ENCODE measurements at regions not wholly inside any gene's neighbourhood (a gene's known extent, or its start where the extent isn't known, plus 50 kb on each side); places are given as distances from the start of the nearest gene placed in this dataset.

DNA sequence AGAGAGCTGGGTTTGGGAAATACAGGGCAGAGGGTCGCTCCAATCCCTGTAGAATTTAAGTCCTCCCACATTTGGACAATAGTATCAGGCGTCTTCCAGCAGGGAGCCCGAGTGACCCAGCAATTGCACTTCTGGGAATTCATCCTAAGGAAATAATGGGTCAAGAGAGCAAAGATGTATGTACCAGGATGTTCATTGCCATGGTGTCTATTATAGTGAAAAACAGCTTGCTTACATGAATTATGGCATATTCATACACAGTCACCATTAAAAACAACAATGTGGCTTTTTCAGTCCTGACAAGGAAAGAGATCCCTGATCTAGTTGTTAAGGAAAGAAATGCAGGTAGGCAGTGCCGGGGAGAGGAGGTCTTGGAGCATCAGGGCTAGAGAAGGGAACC is 167.7 kb downstream of the PJA1 start:
- no peaks in the 10 kb centered on the region for H3K9me3 Mint-ChIP-seq
- no peak overlapping the region for H3K27ac ChIP-seq (ENCODE audit: low read depth, low read length)
- no peak for DNase-seq
- peaks cover 15 to 23% of the 10 kb centered on the region in 2 donors for H3K27me3 Mint-ChIP-seq
- ChIA-PET CTCF (no interaction called here), POLR2A (no interaction called here)
- H3K4me1 ChIP-seq (ENCODE audit: insufficient read depth, low read length): no peaks in the 10 kb centered on the region
- H3K4me3 ChIP-seq (ENCODE audit: low read length): no peak overlapping the region
- H3K27ac Mint-ChIP-seq: no peak overlapping the region
- no peak overlapping the region for H3K4me3 Mint-ChIP-seq
- H3K36me3 ChIP-seq (ENCODE audit: insufficient read depth, low read length): no peaks in the 10 kb centered on the region
- H3K4me1 Mint-ChIP-seq: no peaks in the 10 kb centered on the region
- no peaks in the 10 kb centered on the region for H3K36me3 Mint-ChIP-seq
- no peaks in the 10 kb centered on the region for H3K9me3 ChIP-seq (ENCODE audit: low read length)
- H3K27me3 ChIP-seq (ENCODE audit: insufficient read depth, low read length, poor library complexity, severe bottlenecking): no peaks in the 10 kb centered on the region

GRCh38 chrX:68995780-68996551 is 167.1 kb downstream of the EFNB1 start:
- H3K4me1 Mint-ChIP-seq: no peaks in the 10 kb centered on the region

GRCh38 chrX:68995386-68995779 is 166.6 kb downstream of the EFNB1 start:
- Mint-ChIP-seq H3K27me3 (peaks cover 15 to 21% of the 10 kb centered on the region in 2 donors), H3K4me1 (no peaks in the 10 kb centered on the region), H3K9me3 (no peaks in the 10 kb centered on the region), H3K36me3 (no peaks in the 10 kb centered on the region), H3K27ac (no peak overlapping the region), H3K4me3 (no peak overlapping the region)
- no peak overlapping the region for H3K4me3 ChIP-seq (ENCODE audit: low read length)
- no peak overlapping the region for H3K27ac ChIP-seq (ENCODE audit: low read depth, low read length)
- no peaks in the 10 kb centered on the region for H3K27me3 ChIP-seq (ENCODE audit: insufficient read depth, low read length, poor library complexity, severe bottlenecking)
- H3K9me3 ChIP-seq (ENCODE audit: low read length): no peaks in the 10 kb centered on the region
- ChIA-PET POLR2A (no interaction called here), CTCF (no interaction called here)
- H3K36me3 ChIP-seq (ENCODE audit: insufficient read depth, low read length): no peaks in the 10 kb centered on the region
- no peaks in the 10 kb centered on the region for H3K4me1 ChIP-seq (ENCODE audit: insufficient read depth, low read length)
- no peak for DNase-seq

More at GRCh38 chrX:68995780-68996551, 167.1 kb downstream of the EFNB1 start:
- POLR2A ChIA-PET: no interaction called here
- no peaks in the 10 kb centered on the region for H3K36me3 Mint-ChIP-seq
- peaks cover 15 to 21% of the 10 kb centered on the region in 2 donors for H3K27me3 Mint-ChIP-seq
- H3K9me3 Mint-ChIP-seq: no peaks in the 10 kb centered on the region
- Histone ChIP-seq H3K36me3 (ENCODE audit: insufficient read depth, low read length) (no peaks in the 10 kb centered on the region), H3K4me3 (ENCODE audit: low read length) (no peak overlapping the region), H3K4me1 (ENCODE audit: insufficient read depth, low read length) (no peaks in the 10 kb centered on the region), H3K27ac (ENCODE audit: low read depth, low read length) (no peak overlapping the region), H3K27me3 (ENCODE audit: insufficient read depth, low read length, poor library complexity, severe bottlenecking) (no peaks in the 10 kb centered on the region), H3K9me3 (ENCODE audit: low read length) (no peaks in the 10 kb centered on the region)
- CTCF ChIA-PET: no interaction called here
- DNase-seq: no peak
- H3K4me3 Mint-ChIP-seq: no peak overlapping the region
- H3K27ac Mint-ChIP-seq: no peak overlapping the region

DNA sequence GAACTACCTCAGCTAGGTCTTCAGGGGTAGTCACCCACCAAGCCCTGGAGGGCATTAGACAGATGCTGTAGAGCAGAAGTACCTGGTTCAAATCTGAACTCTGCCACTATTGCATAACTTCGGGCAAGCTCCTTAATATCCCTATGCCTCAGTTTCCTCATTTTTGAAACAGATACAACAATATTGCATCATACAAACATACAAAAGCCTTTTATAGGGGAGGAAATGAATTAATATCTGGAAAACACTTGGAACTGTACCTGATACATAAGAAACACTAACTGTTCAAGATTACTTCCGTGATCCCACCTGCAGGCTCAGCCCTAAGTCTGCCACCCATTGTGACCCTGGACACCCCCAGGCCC is 166.1 kb downstream of the EFNB1 start:
- Histone ChIP-seq H3K4me1 (ENCODE audit: insufficient read depth, low read length) (no peaks in the 10 kb centered on the region), H3K9me3 (ENCODE audit: low read length) (no peaks in the 10 kb centered on the region), H3K36me3 (ENCODE audit: insufficient read depth, low read length) (no peaks in the 10 kb centered on the region), H3K27ac (ENCODE audit: low read depth, low read length) (no peak overlapping the region), H3K4me3 (ENCODE audit: low read length) (no peak overlapping the region), H3K27me3 (ENCODE audit: insufficient read depth, low read length, poor library complexity, severe bottlenecking) (no peaks in the 10 kb centered on the region)
- no peak overlapping the region for H3K27ac Mint-ChIP-seq
- H3K36me3 Mint-ChIP-seq: no peaks in the 10 kb centered on the region
- ChIA-PET CTCF (no interaction called here), POLR2A (no interaction called here)
- peaks cover 15 to 21% of the 10 kb centered on the region in 2 donors for H3K27me3 Mint-ChIP-seq
- no peak for DNase-seq
- H3K4me1 Mint-ChIP-seq: no peaks in the 10 kb centered on the region
- H3K9me3 Mint-ChIP-seq: no peaks in the 10 kb centered on the region
- H3K4me3 Mint-ChIP-seq: no peak overlapping the region

- no peak overlapping the region for H3K27ac ChIP-seq (ENCODE audit: low read depth, low read length)
- Mint-ChIP-seq H3K4me3 (no peak overlapping the region), H3K36me3 (no peaks in the 10 kb centered on the region), H3K4me1 (no peaks in the 10 kb centered on the region), H3K27ac (no peak overlapping the region), H3K27me3 (peaks cover 15 to 21% of the 10 kb centered on the region in 2 donors), H3K9me3 (no peaks in the 10 kb centered on the region)
- H3K4me3 ChIP-seq (ENCODE audit: low read length): no peak overlapping the region
- no peaks in the 10 kb centered on the region for H3K4me1 ChIP-seq (ENCODE audit: insufficient read depth, low read length)
- POLR2A ChIA-PET: no interaction called here
- H3K36me3 ChIP-seq (ENCODE audit: insufficient read depth, low read length): no peaks in the 10 kb centered on the region
- no peaks in the 10 kb centered on the region for H3K27me3 ChIP-seq (ENCODE audit: insufficient read depth, low read length, poor library complexity, severe bottlenecking)
- H3K9me3 ChIP-seq (ENCODE audit: low read length): no peaks in the 10 kb centered on the region
- CTCF ChIA-PET: no interaction called here
- no peak for DNase-seq
These were observed 165.5 kb downstream of the EFNB1 start for GRCh38 chrX:68994135-68994890.

DNA sequence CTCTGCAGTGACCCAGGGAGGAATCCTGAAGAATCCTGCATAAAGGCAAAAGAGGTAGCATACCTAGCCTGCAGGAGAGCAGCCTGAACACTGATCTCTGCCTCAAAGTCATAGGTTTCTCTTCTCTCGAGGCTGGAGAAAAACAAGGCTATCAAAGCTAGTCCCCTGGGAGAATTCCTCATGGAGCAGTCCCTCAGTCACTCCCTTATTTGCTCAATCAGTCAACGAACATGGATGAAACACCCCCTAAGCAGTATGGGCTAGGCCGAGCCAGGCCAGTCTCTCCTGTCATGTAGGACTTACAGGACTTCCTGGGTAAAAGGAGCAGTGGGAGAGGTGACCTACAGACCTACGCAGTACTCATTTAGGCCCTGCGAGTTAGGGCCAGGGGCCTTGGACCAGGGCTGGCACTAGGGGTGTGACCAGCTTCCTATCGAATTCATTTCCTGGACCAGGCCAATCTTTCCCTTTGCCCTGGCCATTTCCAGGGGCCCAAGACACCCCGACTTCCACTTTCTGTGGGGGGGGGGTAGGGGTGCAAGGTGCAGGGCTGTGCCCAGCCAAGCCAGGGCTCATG is 164.1 kb downstream of the EFNB1 start:
- ChIA-PET CTCF (no interaction called here), POLR2A (no interaction called here)
- no peaks in the 10 kb centered on the region for H3K9me3 Mint-ChIP-seq
- no peak overlapping the region for H3K4me3 Mint-ChIP-seq
- no peaks in the 10 kb centered on the region for H3K4me1 Mint-ChIP-seq
- Histone ChIP-seq H3K36me3 (ENCODE audit: insufficient read depth, low read length) (no peaks in the 10 kb centered on the region), H3K4me3 (ENCODE audit: low read length) (no peak overlapping the region), H3K9me3 (ENCODE audit: low read length) (no peaks in the 10 kb centered on the region), H3K27ac (ENCODE audit: low read depth, low read length) (no peak overlapping the region), H3K27me3 (ENCODE audit: insufficient read depth, low read length, poor library complexity, severe bottlenecking) (no peaks in the 10 kb centered on the region), H3K4me1 (ENCODE audit: insufficient read depth, low read length) (no peaks in the 10 kb centered on the region)
- H3K36me3 Mint-ChIP-seq: no peaks in the 10 kb centered on the region
- H3K27me3 Mint-ChIP-seq: peaks cover 15 to 21% of the 10 kb centered on the region in 2 donors
- no peak for DNase-seq
- no peak overlapping the region for H3K27ac Mint-ChIP-seq

GRCh38 chrX:68991691-68992345 is 163.0 kb downstream of the EFNB1 start:
- H3K4me3 ChIP-seq (ENCODE audit: low read length): no peak overlapping the region
- H3K27ac Mint-ChIP-seq: no peak overlapping the region
- POLR2A ChIA-PET: no interaction called here
- H3K27ac ChIP-seq (ENCODE audit: low read depth, low read length): no peak overlapping the region
- H3K9me3 Mint-ChIP-seq: no peaks in the 10 kb centered on the region
- H3K27me3 Mint-ChIP-seq: peaks cover 8 to 15% of the 10 kb centered on the region in 2 donors
- no peaks in the 10 kb centered on the region for H3K9me3 ChIP-seq (ENCODE audit: low read length)
- no peak overlapping the region for H3K4me3 Mint-ChIP-seq
- no peak for DNase-seq
- CTCF ChIA-PET: no interaction called here
- H3K36me3 ChIP-seq (ENCODE audit: insufficient read depth, low read length): no peaks in the 10 kb centered on the region
- H3K4me1 ChIP-seq (ENCODE audit: insufficient read depth, low read length): no peaks in the 10 kb centered on the region
- no peaks in the 10 kb centered on the region for H3K4me1 Mint-ChIP-seq
- H3K36me3 Mint-ChIP-seq: no peaks in the 10 kb centered on the region
- H3K27me3 ChIP-seq (ENCODE audit: insufficient read depth, low read length, poor library complexity, severe bottlenecking): no peaks in the 10 kb centered on the region

GRCh38 chrX:68990948-68991347 is 162.1 kb downstream of the EFNB1 start:
- Mint-ChIP-seq H3K36me3 (no peaks in the 10 kb centered on the region), H3K27ac (peak overlapping the region in 1 of 8 donors; percentile 23), H3K4me3 (no peak overlapping the region), H3K4me1 (no peaks in the 10 kb centered on the region), H3K9me3 (no peaks in the 10 kb centered on the region), H3K27me3 (peaks cover 4 to 10% of the 10 kb centered on the region in 2 donors)
- no peaks in the 10 kb centered on the region for H3K27me3 ChIP-seq (ENCODE audit: insufficient read depth, low read length, poor library complexity, severe bottlenecking)
- no peaks in the 10 kb centered on the region for H3K4me1 ChIP-seq (ENCODE audit: insufficient read depth, low read length)
- DNase-seq: no peak
- no peak overlapping the region for H3K27ac ChIP-seq (ENCODE audit: low read depth, low read length)
- CTCF ChIA-PET: no interaction called here
- no peaks in the 10 kb centered on the region for H3K36me3 ChIP-seq (ENCODE audit: insufficient read depth, low read length)
- H3K4me3 ChIP-seq (ENCODE audit: low read length): no peak overlapping the region
- POLR2A ChIA-PET: no interaction called here
- no peaks in the 10 kb centered on the region for H3K9me3 ChIP-seq (ENCODE audit: low read length)

Measured in CD8-positive, alpha-beta memory T cell (primary cell).